Keratinocyte (primary cell): ENCODE measurements at regions not wholly inside any gene's neighbourhood (a gene's known extent, or its start where the extent isn't known, plus 50 kb on each side); places are given as distances from the start of the nearest gene placed in this dataset.

Source experiments
- DNase-seq: peaks from one replicate; pipeline ENCODE4 v3.0.0-alpha.2; 2011; ENCODE audit warnings: low read depth, missing footprints, low spot score
- FAIRE-seq: peaks from 2 replicates; lab custom pipeline; 2011; peaks lifted over from hg19 to GRCh38; lab: Jason Lieb, UNC
- H2AFZ ChIP-seq: 2 replicates; pipeline ENCODE4 v1.6.0; 2012; ENCODE audit warnings: low read length, control low read depth, inconsistent platforms; ENCODE audit not compliant: control insufficient read depth
- H3K27ac ChIP-seq: 2 replicates; pipeline ENCODE4 v1.5.1; 2011; ENCODE audit warnings: low read length; ENCODE audit not compliant: control insufficient read depth, insufficient read depth
- H3K27me3 ChIP-seq: 3 replicates; pipeline ENCODE4 v1.6.0; 2011; ENCODE audit warnings: low read length; ENCODE audit not compliant: control insufficient read depth, insufficient read depth; ENCODE audit errors: extremely low read depth
- H3K36me3 ChIP-seq, 2 experiments: 2 replicates in 1 of 2; 3 replicates in 1 of 2; pipeline ENCODE4 v1.5.1; 2011; ENCODE audit warnings: low read length in 2 of 2, mild to moderate bottlenecking in 1 of 2; ENCODE audit not compliant: control insufficient read depth in 2 of 2, insufficient read depth in 2 of 2; ENCODE audit errors: extremely low read depth in 1 of 2
- H3K4me1 ChIP-seq: 3 replicates; pipeline ENCODE4 v1.5.1; 2011; ENCODE audit warnings: low read length; ENCODE audit not compliant: control insufficient read depth, insufficient read depth; ENCODE audit errors: extremely low read depth
- H3K4me2 ChIP-seq: 3 replicates; pipeline ENCODE4 v1.6.0; 2011; ENCODE audit warnings: low read depth, low read length; ENCODE audit not compliant: control insufficient read depth, insufficient read depth; ENCODE audit errors: extremely low read depth
- H3K4me3 ChIP-seq, 3 experiments: fragments of 200-600 bp in 1 of 3; sonication (generic) in 1 of 3; 2 replicates in 2 of 3; 3 replicates in 1 of 3; pipeline ENCODE4 v1.5.1; 2011 to 2016; ENCODE audit warnings: low read length in 3 of 3, mild to moderate bottlenecking in 3 of 3, control low read depth in 2 of 3, inconsistent platforms in 1 of 3, low read depth in 1 of 3, mixed read lengths in 1 of 3, mixed run types in 1 of 3, moderate library complexity in 1 of 3; ENCODE audit not compliant: control insufficient read depth in 2 of 3, insufficient read depth in 2 of 3; ENCODE audit errors: extremely low read depth in 1 of 3
- H3K79me2 ChIP-seq: 2 replicates; pipeline ENCODE4 v1.6.0; 2012; ENCODE audit warnings: low read length; ENCODE audit not compliant: control insufficient read depth, insufficient read depth
- H3K9ac ChIP-seq: 3 replicates; pipeline ENCODE4 v1.6.0; 2011; ENCODE audit warnings: low read length; ENCODE audit not compliant: control insufficient read depth, insufficient read depth; ENCODE audit errors: extremely low read depth
- H3K9me1 ChIP-seq: 3 replicates; pipeline ENCODE4 v1.6.0; 2011; ENCODE audit warnings: low read length; ENCODE audit not compliant: control insufficient read depth, insufficient read depth; ENCODE audit errors: extremely low read depth
- H3K9me3 ChIP-seq: 2 replicates; pipeline ENCODE4 v1.5.1; 2012; ENCODE audit warnings: low read depth, low read length; ENCODE audit not compliant: control insufficient read depth
- H4K20me1 ChIP-seq: 3 replicates; pipeline ENCODE4 v1.6.0; 2011; ENCODE audit warnings: low read length; ENCODE audit not compliant: control insufficient read depth, insufficient read depth; ENCODE audit errors: extremely low read depth
- CTCF ChIP-seq, 3 experiments: IDR thresholded peaks in 1 of 3; conservative IDR thresholded peaks in 1 of 3; optimal IDR thresholded peaks in 1 of 3; 2 replicates in 2 of 3; 3 replicates in 1 of 3; pipeline versions ENCODE3 to v1.5.1; 2011; ENCODE audit warnings: low read length in 3 of 3, mild to moderate bottlenecking in 3 of 3, moderate library complexity in 2 of 3, control low read depth in 1 of 3, inconsistent platforms in 1 of 3; ENCODE audit not compliant: insufficient read depth in 2 of 3; ENCODE audit errors: extremely low read depth in 1 of 3
- EZH2 ChIP-seq: IDR thresholded peaks from one replicate; pipeline ENCODE4 v1.6.1; 2012; ENCODE audit warnings: inconsistent platforms, mild to moderate bottlenecking, low read length, moderate library complexity
- dilution Hi-C: fragments of 300-500 bp; cut with MboI; formaldehyde crosslinking; loops from one replicate; pipeline ENCODE4 v1.7.0; 2020; ENCODE audit warnings: low sequenced_read_pairs; ENCODE audit not compliant: extremely low pct_ligation_motif_present

- no peak for TF ChIP-seq CTCF (optimal IDR thresholded peaks at IDR 0.05 in 1 of 3, IDR thresholded peaks at IDR 0.05 in 1 of 3, conservative IDR thresholded peaks at IDR 0.05 in 1 of 3; ENCODE audit: extremely low read depth in 1 of 3, insufficient read depth in 2 of 3, low read length in 3 of 3)
- no peak for TF ChIP-seq EZH2
- H3K4me3 ChIP-seq: no peak overlapping the region
- no peaks in the 10 kb centered on the region for H3K9me1 ChIP-seq
- H4K20me1 ChIP-seq: no peaks in the 10 kb centered on the region
- no peak overlapping the region for H2AFZ ChIP-seq
- no peaks in the 10 kb centered on the region for H3K27me3 ChIP-seq
- dilution Hi-C loops: no loop called here
- no peak overlapping the region for H3K4me2 ChIP-seq
- DNase-seq (no peak), FAIRE-seq (no peak)
- no peak overlapping the region for H3K9ac ChIP-seq
- H3K79me2 ChIP-seq: no peaks in the 10 kb centered on the region
- no peaks in the 10 kb centered on the region for H3K36me3 ChIP-seq
- no peaks in the 10 kb centered on the region for H3K4me1 ChIP-seq
- no peak overlapping the region for H3K27ac ChIP-seq
- no peaks in the 10 kb centered on the region for H3K9me3 ChIP-seq
Measured at GRCh38 chr1:199751506-199751905, 276.0 kb upstream of the NR5A2 start.

GRCh38 chr1:199751962-199752687, 275.4 kb upstream of the NR5A2 start:
- Histone ChIP-seq H3K9ac (no peak overlapping the region), H3K27ac (no peak overlapping the region), H2AFZ (no peak overlapping the region), H3K36me3 (no peaks in the 10 kb centered on the region), H3K27me3 (no peaks in the 10 kb centered on the region), H3K9me3 (no peaks in the 10 kb centered on the region), H3K79me2 (no peaks in the 10 kb centered on the region), H3K9me1 (no peaks in the 10 kb centered on the region), H3K4me2 (no peak overlapping the region), H3K4me3 (no peak overlapping the region), H4K20me1 (no peaks in the 10 kb centered on the region), H3K4me1 (no peaks in the 10 kb centered on the region)
- dilution Hi-C loops: no loop called here
- TF ChIP-seq CTCF (optimal IDR thresholded peaks at IDR 0.05 in 1 of 3, IDR thresholded peaks at IDR 0.05 in 1 of 3, conservative IDR thresholded peaks at IDR 0.05 in 1 of 3; ENCODE audit: extremely low read depth in 1 of 3, insufficient read depth in 2 of 3, low read length in 3 of 3): no peak
- TF ChIP-seq EZH2: no peak
- FAIRE-seq (no peak), DNase-seq (no peak)
